CD1c-positive myeloid dendritic cell (primary cell): ENCODE measurements at regions not wholly inside any gene's neighbourhood (a gene's known extent, or its start where the extent isn't known, plus 50 kb on each side); places are given as distances from the start of the nearest gene placed in this dataset.

Source experiments
- DNase-seq: peaks from one replicate; pipeline ENCODE4 v3.0.0-alpha.2; 2016; ENCODE audit errors: extremely low spot score

DNA sequence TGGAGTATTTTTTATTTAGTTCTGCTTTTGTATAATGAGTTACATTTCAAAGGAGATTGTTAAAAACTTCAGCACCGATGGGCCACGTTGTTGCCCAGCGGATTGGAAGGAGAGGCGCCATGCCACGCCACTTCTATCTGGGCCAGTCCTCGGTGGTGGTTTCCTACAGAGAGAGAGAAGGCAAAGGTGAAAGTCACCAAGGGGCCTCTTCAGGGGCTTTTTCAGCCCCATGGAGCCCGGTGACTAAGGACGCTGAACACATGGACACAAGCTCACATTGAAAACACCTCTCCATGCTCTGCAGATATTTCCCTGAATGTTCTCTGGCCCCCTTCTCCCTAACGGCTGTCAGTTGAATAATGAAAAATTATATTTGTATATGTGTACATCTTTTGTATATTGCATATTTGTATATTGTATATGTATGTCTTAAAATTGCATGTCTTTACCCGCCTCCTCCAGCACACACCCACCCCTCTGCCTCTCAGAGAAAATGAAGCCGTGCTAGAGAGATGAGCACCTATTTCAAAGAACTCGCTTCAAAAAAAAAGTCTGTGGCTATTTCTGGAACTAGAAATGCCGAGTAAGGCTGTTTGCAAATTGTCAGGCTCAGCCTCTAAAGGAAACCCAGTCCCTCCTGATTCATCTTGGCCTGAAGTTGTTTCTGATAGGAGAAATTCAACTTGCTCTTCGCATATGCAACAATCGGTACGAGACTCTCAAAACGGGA, 91.9 kb upstream of the CDH4 start:
- DNase-seq, result no peak

GRCh38 chr20:61161726-61162390, 90.2 kb upstream of the CDH4 start:
- DNase-seq, result no peak

GRCh38 chr20:61162451-61162850, 89.6 kb upstream of the CDH4 start:
- DNase-seq, result no peak

DNA sequence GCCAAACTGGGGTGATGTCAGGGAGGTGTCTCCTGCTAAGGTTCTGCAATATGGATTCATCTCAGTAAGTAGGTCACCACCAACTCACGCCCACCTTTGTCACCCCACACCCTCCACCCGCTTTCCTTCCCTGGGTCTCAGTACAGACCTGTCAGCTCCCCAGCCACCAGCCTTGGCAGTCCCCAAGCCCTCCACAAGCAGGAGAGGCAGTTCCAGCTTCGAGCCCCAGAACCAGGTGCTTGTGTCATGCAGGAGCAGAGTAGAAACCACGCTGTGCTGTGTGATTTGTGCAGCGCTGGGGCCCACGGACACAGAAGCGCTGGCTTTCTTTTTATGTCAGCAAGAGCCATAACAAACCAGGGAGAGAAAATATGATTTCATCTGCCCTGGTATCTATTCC, 89.0 kb upstream of the CDH4 start:
- DNase-seq, result no peak

DNA sequence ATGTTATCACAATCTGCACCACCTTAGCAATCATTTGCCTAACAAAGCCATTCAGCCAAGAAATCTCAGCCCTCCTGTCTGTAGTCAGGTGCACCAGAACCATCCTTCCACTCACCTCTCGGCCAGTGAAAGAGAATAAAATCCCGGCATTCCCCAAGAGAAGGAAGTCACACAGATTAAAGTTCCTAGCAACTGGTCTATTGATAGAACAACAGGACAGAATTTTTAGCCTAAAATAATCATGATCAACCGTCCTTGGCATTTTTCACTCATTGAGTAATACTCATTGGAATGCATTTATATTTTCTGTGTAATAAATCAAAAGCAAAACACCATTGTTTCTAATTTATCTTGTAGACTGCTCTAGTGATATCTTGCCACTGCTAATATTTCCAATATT, 85.7 kb upstream of the CDH4 start:
- no peak for DNase-seq

DNA sequence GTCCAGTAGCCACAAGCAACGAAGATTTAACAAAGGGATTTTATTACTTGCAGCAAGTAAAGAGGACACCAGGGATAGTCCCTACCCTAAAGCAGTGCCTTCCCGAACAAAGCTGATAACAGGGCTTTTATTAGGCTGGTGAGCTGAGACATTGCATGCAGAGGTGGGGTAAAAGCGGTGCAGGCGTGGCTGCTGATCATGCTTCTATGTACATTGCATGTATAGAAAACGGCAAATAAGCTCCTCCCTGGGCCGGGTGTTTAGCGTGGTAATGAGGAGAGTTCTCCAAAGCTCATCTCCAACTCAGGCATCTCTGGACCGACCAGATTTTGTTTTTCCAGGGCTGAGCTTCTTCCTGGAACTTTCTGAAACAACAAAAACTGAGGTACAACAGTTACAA, 83.5 kb upstream of the CDH4 start:
- no peak for DNase-seq

DNA sequence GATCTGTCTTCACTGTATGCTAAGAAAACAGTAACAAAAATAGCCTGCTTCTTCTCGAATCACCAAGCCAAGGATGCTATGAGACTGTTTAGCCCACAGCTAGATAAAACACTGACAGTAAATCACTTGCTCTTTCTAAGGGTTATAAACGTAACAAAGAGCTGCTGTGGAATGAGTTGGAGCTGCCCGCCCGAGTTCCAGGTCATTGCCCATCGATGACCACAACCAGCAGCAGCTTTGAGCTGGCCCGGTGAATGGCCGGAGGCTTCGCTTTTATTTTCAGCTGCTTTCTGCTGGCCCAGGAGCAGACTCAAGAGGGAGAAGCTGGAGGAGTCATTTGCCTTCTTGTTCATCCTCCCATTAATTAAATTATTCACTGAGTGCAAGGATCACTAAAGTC, 82.2 kb upstream of the CDH4 start:
- no peak for DNase-seq

DNA sequence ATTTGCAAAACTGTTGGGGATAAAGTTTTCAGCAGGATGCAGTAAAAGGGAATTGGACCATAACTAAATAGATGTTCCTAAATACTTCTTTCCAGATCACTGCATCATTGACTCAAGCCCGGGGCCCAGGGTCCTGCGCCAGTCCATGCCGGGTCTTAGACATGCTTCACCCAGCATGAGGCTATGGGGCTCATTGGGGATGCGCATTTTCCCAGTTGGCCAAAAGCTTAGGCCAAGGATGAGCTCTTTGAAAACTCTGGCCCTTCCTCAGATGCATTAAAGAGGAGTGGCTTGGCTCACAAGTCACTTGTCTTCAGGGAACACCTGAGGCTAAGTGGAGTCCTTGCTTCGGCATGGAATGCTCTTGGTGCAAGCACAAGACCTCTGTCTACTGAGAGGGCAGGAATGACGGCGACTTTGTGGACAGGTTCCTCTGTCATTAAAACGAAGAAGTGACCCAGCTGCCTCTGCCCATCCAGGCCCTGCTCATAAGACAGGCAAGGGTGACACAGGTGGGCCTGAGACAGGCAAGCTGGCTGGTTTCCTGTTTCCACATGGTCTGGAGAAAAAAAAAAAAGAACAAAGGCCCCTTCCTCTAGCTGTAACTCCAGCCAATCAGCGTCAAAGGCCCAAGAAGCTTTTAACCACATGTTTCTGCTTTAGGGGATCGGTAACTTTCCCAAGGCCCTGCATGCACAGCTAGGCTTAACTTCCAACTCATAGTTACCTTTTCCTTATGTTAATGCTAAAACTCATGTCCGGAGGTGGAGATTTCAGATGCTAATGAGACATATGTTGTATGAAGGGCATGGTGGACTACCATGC, 81.4 kb upstream of the CDH4 start:
- DNase-seq, result no peak

DNA sequence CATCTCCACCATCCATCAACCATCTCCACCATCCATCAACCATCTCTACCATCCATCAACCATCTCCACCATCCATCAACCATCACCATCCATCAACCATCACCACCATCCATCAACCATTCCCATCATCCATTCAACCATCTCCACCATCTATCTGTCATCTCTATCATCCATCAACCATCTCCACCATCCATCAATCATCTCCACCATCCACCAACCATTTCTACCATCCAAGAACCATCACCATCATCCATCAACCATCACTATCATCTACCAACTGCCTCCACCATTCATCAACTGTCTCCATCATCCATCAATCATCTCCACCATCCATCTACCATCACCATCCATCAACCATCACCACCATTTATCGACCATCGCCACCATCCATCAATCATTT, 78.8 kb upstream of the CDH4 start:
- DNase-seq, result no peak

DNA sequence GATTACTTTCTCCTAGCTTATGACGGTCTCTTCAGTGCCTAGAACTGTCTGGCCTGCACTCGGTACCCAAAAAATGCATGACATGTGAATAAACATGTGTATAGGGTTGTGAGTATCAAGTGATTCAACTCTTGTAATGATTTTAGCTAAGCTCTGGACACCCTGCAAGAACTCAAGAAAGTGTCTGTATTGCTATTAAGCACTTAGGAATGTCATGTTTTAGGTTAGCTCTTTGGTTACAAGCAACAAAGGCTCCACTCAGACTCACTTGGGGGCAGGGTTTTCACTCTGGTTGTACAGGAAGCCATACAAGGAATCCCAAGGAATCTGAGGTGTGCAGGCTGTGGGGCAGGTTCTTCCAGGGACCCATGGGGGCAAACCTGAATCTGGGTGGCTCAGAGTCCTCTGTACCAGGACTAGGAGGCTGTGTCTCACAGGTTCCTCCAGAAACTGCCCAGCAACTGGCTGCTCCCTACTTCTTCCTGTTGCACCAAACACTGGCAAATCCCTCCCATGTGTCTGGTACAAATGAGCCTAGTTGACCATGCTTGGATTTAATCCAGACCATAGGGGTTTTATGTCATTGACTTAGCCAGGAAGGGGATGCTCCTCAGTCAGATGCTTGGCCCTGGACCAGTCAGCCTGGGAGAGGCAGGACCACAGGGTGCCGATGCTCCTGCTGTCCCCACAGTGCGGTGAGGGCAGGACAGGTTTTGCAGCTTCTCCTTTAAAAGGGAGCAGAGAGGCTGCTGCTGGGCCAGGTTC, 77.9 kb upstream of the CDH4 start:
- DNase-seq, result no peak

- no peak for DNase-seq
Observed at GRCh38 chr20:61176874-61177273, 75.2 kb upstream of the CDH4 start.

DNA sequence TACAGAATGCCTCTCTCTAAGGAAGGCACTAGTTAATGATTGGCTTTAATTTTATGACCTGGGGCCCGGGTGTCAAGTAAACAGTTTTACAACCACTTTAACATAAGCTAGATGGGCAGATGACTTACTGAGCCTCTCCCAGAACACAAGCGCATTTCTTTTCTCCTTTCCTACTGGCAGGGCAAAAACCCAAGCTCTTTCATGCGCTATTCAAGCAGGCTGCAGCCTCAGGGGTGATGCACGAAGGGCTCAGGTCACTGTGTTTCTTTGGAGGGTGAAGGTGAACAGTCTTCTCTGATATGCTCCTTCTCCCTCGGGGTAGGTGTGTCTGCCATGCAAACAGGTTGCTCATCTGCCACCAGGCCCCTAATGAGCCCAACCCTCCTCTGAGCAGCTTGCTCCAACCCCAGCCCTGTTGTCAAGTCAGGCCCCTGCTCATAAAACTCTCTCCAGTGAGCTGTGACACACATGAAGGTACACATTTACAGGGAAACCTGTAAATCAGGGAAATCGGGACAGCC, 73.5 kb upstream of the CDH4 start:
- no peak for DNase-seq

GRCh38 chr20:61184194-61184593, 67.9 kb upstream of the CDH4 start:
- DNase-seq, result no peak

GRCh38 chr20:61185181-61185580, 66.9 kb upstream of the CDH4 start:
- DNase-seq, result no peak

DNA sequence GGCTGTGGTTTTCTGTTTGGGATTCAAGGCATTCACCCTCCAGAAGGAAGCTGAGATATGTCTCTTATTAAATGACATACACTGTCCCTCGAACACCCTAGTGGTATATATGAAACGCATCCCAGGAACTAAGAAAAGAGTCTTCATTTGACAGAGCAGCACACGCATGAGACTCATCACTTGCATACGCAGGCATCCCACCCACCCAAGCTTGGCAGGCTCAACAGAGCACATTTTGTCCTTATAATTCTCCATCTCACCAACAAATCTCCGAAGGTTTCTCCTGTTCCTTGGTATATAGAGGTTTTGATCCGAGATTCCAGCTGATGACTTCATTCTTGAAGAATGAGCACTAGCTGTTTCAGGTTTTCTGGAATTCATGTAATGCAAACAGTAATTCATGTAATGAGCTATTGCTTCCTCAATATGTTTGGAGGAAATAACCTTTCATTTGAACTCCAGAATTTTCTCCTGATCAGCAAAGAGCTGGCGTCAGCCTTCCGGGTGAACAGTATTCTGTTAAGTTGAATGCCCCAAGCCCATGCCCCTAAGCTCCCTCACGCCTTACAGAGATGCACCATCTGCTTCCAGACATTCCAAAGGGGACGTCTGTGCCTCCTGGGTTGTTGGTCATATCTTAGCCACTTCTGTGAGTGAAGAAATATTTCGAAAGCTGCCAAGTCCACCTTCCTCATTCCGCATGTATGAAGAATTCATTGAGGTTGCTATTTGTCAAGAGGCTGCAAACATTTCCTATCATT, 66.0 kb upstream of the CDH4 start:
- no peak for DNase-seq

DNA sequence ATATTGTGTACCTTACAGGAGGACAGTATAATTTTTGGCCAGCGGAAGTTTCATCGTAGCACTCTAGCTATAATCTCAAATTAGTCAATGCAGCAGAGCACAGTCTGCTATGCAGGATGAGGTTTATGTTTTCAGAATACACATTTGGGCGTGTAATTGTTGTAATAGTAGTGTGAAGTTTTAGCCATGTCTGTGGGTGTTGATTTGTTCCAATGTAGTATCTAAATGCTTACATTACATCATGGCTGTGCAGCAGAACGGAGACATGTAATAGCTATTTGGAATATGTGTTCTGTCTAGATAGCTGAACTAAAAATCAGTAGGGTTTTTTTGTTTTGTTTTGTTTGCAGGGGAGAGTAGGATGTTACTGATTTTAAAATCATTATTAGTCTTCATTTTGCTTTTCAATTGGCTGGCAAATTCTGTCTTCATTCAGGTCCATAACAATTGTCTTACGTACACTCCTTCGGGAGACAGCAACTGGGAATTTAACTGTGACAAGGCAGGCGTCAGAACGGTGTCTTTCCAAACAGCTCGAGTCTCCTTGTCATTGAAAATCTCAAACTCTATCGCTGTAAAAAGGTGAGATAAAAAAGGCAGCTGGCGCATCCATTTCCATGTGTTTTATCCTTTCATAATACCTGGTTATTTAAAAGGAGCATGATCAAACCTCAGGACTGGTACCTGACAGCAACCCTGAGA, 65.1 kb upstream of the CDH4 start:
- DNase-seq, result no peak

GRCh38 chr20:61189534-61189933, 62.5 kb upstream of the CDH4 start:
- DNase-seq, result no peak

DNA sequence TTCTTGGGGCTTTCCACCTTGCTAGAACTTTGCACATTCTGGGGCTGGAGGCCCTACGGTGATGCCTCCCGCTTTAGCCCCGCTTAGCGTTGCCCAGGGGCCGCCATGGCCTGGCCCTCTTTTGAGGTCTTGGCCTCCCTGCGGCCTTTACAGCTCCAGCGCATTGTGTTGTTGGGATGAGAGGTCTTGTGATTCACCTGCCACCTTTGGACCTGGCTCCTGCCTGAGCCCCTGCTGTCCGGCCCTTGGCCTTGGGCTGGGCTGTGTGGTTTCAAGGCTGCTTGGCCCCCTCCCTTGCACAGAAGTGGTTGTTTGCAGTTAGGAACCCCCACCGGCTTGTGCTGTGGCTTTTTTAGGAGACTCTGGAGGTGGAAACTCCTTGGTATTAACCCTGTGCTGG, 61.0 kb upstream of the CDH4 start:
- DNase-seq, result no peak

GRCh38 chr20:61192337-61192950, 59.6 kb upstream of the CDH4 start:
- no peak for DNase-seq

DNA sequence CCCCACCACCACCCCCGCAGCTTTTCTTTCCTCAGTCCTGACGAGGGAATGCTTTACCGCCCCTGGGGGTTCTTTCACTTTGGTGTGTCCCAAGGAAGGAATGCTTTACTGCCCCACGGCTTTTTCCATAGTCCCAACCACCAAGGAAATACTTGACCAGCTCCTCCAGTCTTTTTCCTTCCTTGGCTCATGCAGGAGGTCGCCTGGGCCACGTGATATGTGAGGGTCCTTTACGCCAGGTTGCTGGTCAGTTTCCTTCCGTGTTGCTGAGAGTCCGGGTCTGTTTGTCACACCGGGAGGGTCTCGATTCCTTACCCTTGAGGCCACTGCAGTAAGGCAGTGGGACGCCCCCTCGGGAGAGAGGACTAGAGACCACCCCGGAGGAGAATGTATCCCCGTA, 58.9 kb upstream of the CDH4 start:
- DNase-seq, result no peak
